ENCODE measurements at regions not wholly inside any gene's neighbourhood (a gene's known extent, or its start where the extent isn't known, plus 50 kb on each side); places are given as distances from the start of the nearest gene placed in this dataset.

DNA sequence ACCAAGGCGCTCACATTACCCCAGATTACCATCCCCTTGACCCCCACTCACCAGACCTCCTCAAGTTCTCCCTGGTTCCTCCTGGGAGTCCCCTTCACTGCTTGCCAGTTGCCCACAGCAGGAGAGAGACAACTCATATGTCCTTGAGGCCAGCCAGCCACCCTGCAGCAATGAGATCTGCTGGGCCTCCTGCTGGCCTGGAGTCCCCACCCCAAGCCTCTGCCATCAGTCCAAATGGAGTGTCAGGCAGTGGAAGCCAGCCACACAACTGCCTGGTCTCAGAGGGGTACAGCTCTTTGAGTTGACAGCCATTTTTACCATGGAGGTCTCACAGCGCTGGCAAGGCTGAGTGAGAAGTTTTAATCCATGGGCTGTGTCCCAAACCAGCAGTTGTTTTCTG lies 53.0 kb upstream of the EXOC4 start:
- CTCF ChIA-PET (ENCODE audit: low intra/inter-chr PET ratio, low total read pairs), result no interaction called here

DNA sequence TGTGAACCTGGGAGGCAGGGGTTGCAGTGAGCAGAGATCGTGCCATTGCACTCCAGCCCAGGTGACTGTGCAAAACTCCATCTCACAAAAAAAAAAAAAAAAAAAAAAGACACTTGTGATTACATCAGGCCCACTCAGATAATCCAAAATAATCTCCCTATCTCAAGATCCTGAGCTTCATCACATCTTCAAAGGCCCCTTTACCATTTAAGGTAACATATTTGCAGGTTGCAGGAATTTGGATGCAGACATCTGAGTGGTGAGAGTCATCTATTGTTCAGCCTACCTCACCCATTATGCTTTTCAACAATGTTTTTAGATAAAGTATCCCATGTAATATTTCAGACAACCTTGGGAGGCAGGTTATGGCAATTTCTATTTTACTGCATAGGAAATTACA lies 51.4 kb upstream of the EXOC4 start:
- H3K36me3 ChIP-seq (replicated peaks in 1 of 2; ENCODE audit: control insufficient read depth in 1 of 2, insufficient read depth in 2 of 2, low read length in 2 of 2), result no peaks in the 10 kb centered on the region
- intact Hi-C loops (cut with micrococcal nuclease; ENCODE audit: unreplicated experiment) (no loop called here), in situ Hi-C loops (cut with HindIII; ENCODE audit: extremely low pct_ligation_motif_present, low pct_unique_long_range_greater_than_20kb) (loop anchor here (25.0 kb wide), 1 partner anchor 489 kb away; no protein-coding TSS in a partner anchor)
- no peak for TF ChIP-seq DR1 (CRISPR knock-in tag; IDR thresholded peaks at IDR 0.05)
- H4K20me1 ChIP-seq (ENCODE audit: insufficient read depth, low read length), result no peaks in the 10 kb centered on the region
- no peaks in the 10 kb centered on the region for H3K79me2 ChIP-seq (ENCODE audit: insufficient read depth, low read length)
- no peaks in the 10 kb centered on the region for H3K4me1 ChIP-seq (ENCODE audit: insufficient read depth, low read length)
- DNase-seq (ENCODE audit: low spot score), result no peak
- H3K27ac ChIP-seq (ENCODE audit: extremely low read length, insufficient read depth, low read length), result no peak overlapping the region
- 10% methylated on average over 1 of the region's 1 CpG for WGBS (ENCODE audit: low lambda C conversion rate)
- no peak overlapping the region for H3K4me2 ChIP-seq (ENCODE audit: low read depth, low read length)
- BruUV-seq (replicated peaks), result no TSS peak
- H2AFZ ChIP-seq (ENCODE audit: low read length), result no peak overlapping the region
- ATAC-seq, result no peak
- FAIRE-seq, result no peak
- no peak overlapping the region for H3K4me3 ChIP-seq (replicated peaks in 1 of 3; ENCODE audit: insufficient read depth in 1 of 3, low read depth in 2 of 3, low read length in 3 of 3)
- no peaks in the 10 kb centered on the region for H3K27me3 ChIP-seq (ENCODE audit: control insufficient read depth in 1 of 2, insufficient read depth in 2 of 2, low read length in 2 of 2)
- H3K9me3 ChIP-seq (ENCODE audit: low read length), result no peaks in the 10 kb centered on the region
- ChIA-PET CTCF (ENCODE audit: low intra/inter-chr PET ratio, low total read pairs) (no interaction called here), POLR2A (no interaction called here)
- no peak overlapping the region for H3K9ac ChIP-seq (ENCODE audit: insufficient read depth, low read depth, low read length)

More for the DNA sequence above, 53.0 kb upstream of the EXOC4 start:
- Histone ChIP-seq H2AFZ (ENCODE audit: low read length) (no peak overlapping the region), H3K4me2 (ENCODE audit: low read depth, low read length) (no peak overlapping the region), H3K4me3 (replicated peaks in 1 of 3; ENCODE audit: insufficient read depth in 1 of 3, low read depth in 2 of 3, low read length in 3 of 3) (no peak overlapping the region), H4K20me1 (ENCODE audit: insufficient read depth, low read length) (no peaks in the 10 kb centered on the region), H3K9ac (ENCODE audit: insufficient read depth, low read depth, low read length) (no peak overlapping the region), H3K9me3 (ENCODE audit: low read length) (no peaks in the 10 kb centered on the region), H3K27me3 (ENCODE audit: control insufficient read depth in 1 of 2, insufficient read depth in 2 of 2, low read length in 2 of 2) (no peaks in the 10 kb centered on the region), H3K79me2 (ENCODE audit: insufficient read depth, low read length) (no peaks in the 10 kb centered on the region), H3K36me3 (replicated peaks in 1 of 2; ENCODE audit: control insufficient read depth in 1 of 2, insufficient read depth in 2 of 2, low read length in 2 of 2) (no peaks in the 10 kb centered on the region), H3K4me1 (ENCODE audit: insufficient read depth, low read length) (no peaks in the 10 kb centered on the region), H3K27ac (ENCODE audit: extremely low read length, insufficient read depth, low read length) (no peak overlapping the region)
- BruUV-seq (replicated peaks), result no TSS peak
- POLR2A ChIA-PET, result no interaction called here
- WGBS (ENCODE audit: low lambda C conversion rate), result 80% methylated on average over 1 of the region's 2 CpGs
- DNase-seq (ENCODE audit: low spot score) (no peak), ATAC-seq (peak; percentile 62; the same call in 2 of the 3 replicates), FAIRE-seq (no peak)
- intact Hi-C loops (cut with micrococcal nuclease; ENCODE audit: unreplicated experiment), result no loop called here
- in situ Hi-C loops (cut with HindIII; ENCODE audit: extremely low pct_ligation_motif_present, low pct_unique_long_range_greater_than_20kb), result loop anchor here (25.0 kb wide), 1 partner anchor 488 kb away; no protein-coding TSS in a partner anchor
- 0 out of 2 replicates have a peak, but pooled peaks have one; percentile 65 for TF ChIP-seq ZSCAN22 (CRISPR knock-in tag; IDR thresholded peaks at IDR 0.05)
- no peak for TF ChIP-seq ZSCAN29 (CRISPR knock-in tag; conservative IDR thresholded peaks at IDR 0.05)

Data from HepG2 (cell line).